Ishikawa (cell line): ENCODE measurements at regions not wholly inside any gene's neighbourhood (a gene's known extent, or its start where the extent isn't known, plus 50 kb on each side); places are given as distances from the start of the nearest gene placed in this dataset.
A peak's percentile ranks its signal among the peaks of the same experiment; 100 is the strongest.

ENCODE experiments used
- CEBPB ChIP-seq: IDR thresholded peaks from 2 replicates; pipeline ENCODE4 v1.6.1; 2012
- CREB1 ChIP-seq: IDR thresholded peaks from 2 replicates; pipeline ENCODE4 v1.6.1; 2012; ENCODE audit warnings: low read depth
- EGR1 ChIP-seq: IDR thresholded peaks from 2 replicates; pipeline ENCODE4 v1.6.1; 2012
- EP300 ChIP-seq: IDR thresholded peaks from 2 replicates; pipeline ENCODE4 v1.6.1; 2012; ENCODE audit warnings: borderline replicate concordance
- FOXM1 ChIP-seq: IDR thresholded peaks from 2 replicates; pipeline ENCODE4 v1.6.1; 2012; ENCODE audit warnings: low read depth, borderline replicate concordance
- MAX ChIP-seq: IDR thresholded peaks from 2 replicates; pipeline ENCODE4 v1.6.1; 2012
- NFIC ChIP-seq: IDR thresholded peaks from 2 replicates; pipeline ENCODE4 v1.6.1; 2012
- RAD21 ChIP-seq: IDR thresholded peaks from 2 replicates; pipeline ENCODE4 v1.6.1; 2012; ENCODE audit warnings: low read depth
- TAF1 ChIP-seq: IDR thresholded peaks from 2 replicates; pipeline ENCODE4 v1.6.1; 2012; ENCODE audit warnings: low read depth, mild to moderate bottlenecking
- TCF12 ChIP-seq: IDR thresholded peaks from 2 replicates; pipeline ENCODE4 v1.6.1; 2012; ENCODE audit warnings: low read depth
- TEAD4 ChIP-seq: IDR thresholded peaks from 2 replicates; pipeline ENCODE4 v1.6.1; 2012
- YY1 ChIP-seq: IDR thresholded peaks from 2 replicates; pipeline ENCODE4 v1.6.1; 2012; ENCODE audit warnings: low read depth
- ZBTB7A ChIP-seq: IDR thresholded peaks from 2 replicates; pipeline ENCODE4 v1.6.1; 2012; ENCODE audit warnings: low read depth
- TF ChIP-seq, protein P1 (sequence below): IDR thresholded peaks from 2 replicates; pipeline ENCODE4 v1.6.1; 2012
- TF ChIP-seq, protein P2 (sequence below): IDR thresholded peaks from 2 replicates; pipeline ENCODE4 v1.6.1; 2012; ENCODE audit warnings: low read depth, mild to moderate bottlenecking

DNA sequence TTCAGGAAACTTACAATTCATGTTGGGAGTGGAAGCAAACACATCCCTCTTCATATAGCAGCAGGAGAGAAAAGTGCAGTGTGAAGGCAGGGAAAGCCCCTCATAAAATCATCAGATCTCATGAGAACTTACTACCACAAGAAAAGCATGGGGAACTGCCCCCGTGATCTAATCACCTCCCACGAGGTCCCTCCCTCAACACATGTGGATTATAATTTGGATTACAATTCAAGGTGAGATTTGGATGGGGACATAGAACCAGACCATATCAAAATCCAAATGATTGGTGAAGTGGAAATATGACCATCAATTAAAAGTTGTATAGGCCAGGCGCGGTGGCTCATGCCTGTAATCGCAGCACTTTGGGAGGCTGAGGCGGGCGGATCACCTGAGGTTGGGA is 1268.0 kb downstream of the JRKL start:
- TF ChIP-seq MAX: no peak
- TF ChIP-seq, protein P1, sequence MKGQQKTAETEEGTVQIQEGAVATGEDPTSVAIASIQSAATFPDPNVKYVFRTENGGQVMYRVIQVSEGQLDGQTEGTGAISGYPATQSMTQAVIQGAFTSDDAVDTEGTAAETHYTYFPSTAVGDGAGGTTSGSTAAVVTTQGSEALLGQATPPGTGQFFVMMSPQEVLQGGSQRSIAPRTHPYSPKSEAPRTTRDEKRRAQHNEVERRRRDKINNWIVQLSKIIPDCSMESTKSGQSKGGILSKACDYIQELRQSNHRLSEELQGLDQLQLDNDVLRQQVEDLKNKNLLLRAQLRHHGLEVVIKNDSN: no peak
- TF ChIP-seq EP300: no peak
- no peak for TF ChIP-seq ZBTB7A
- TF ChIP-seq YY1: no peak
- no peak for TF ChIP-seq CEBPB
- TF ChIP-seq CREB1: no peak
- TF ChIP-seq, protein P2, sequence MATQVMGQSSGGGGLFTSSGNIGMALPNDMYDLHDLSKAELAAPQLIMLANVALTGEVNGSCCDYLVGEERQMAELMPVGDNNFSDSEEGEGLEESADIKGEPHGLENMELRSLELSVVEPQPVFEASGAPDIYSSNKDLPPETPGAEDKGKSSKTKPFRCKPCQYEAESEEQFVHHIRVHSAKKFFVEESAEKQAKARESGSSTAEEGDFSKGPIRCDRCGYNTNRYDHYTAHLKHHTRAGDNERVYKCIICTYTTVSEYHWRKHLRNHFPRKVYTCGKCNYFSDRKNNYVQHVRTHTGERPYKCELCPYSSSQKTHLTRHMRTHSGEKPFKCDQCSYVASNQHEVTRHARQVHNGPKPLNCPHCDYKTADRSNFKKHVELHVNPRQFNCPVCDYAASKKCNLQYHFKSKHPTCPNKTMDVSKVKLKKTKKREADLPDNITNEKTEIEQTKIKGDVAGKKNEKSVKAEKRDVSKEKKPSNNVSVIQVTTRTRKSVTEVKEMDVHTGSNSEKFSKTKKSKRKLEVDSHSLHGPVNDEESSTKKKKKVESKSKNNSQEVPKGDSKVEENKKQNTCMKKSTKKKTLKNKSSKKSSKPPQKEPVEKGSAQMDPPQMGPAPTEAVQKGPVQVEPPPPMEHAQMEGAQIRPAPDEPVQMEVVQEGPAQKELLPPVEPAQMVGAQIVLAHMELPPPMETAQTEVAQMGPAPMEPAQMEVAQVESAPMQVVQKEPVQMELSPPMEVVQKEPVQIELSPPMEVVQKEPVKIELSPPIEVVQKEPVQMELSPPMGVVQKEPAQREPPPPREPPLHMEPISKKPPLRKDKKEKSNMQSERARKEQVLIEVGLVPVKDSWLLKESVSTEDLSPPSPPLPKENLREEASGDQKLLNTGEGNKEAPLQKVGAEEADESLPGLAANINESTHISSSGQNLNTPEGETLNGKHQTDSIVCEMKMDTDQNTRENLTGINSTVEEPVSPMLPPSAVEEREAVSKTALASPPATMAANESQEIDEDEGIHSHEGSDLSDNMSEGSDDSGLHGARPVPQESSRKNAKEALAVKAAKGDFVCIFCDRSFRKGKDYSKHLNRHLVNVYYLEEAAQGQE: no peak
- no peak for TF ChIP-seq RAD21

- no peak for TF ChIP-seq EGR1
- no peak for TF ChIP-seq ZBTB7A
Measured at GRCh38 chr11:97667057-97667456, 1277.2 kb downstream of the JRKL start.

DNA sequence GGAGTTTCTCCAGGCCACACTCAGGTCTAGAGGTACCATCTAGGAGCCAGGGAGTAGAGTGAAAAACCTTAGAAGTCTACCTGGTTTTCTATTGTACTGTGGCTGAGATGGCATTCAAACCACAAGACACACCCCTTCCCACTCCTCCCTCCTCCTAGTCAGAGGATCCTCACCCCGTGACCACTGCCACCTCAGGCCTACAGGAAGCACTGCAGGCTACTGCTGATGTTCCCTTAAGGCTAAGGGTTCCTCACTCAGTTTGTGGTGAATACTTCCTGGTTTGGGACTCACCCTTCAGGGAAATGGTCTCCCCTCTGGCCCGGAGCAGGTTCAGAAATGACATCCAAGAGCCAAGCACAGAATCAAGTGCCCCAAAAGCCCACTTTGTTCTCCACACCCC is 1293.9 kb downstream of the JRKL start:
- no peak for TF ChIP-seq TEAD4
- no peak for TF ChIP-seq MAX
- TF ChIP-seq, protein P1: no peak
- TF ChIP-seq NFIC: no peak
- TF ChIP-seq CREB1: no peak
- TF ChIP-seq TAF1: no peak
- TF ChIP-seq RAD21: no peak
- TF ChIP-seq EP300: no peak
- no peak for TF ChIP-seq ZBTB7A
- no peak for TF ChIP-seq TCF12
- TF ChIP-seq, protein P2: no peak
- TF ChIP-seq CEBPB: no peak
- no peak for TF ChIP-seq EGR1
- TF ChIP-seq YY1: no peak
- no peak for TF ChIP-seq FOXM1

- TF ChIP-seq TEAD4 (no peak), MAX (no peak), CEBPB (no peak), TCF12 (no peak), EP300 (no peak), NFIC (no peak), EGR1 (no peak), RAD21 (no peak)
Measured at GRCh38 chr11:97684486-97685439, 1295.0 kb downstream of the JRKL start.

GRCh38 chr11:97685695-97686094 is 1295.9 kb downstream of the JRKL start:
- TF ChIP-seq CREB1: no peak
- 0 out of 2 replicates have a peak, but pooled peaks have one; percentile 27 for TF ChIP-seq CEBPB
- TF ChIP-seq YY1: no peak
- no peak for TF ChIP-seq RAD21
- no peak for TF ChIP-seq MAX
- TF ChIP-seq TCF12: no peak
- TF ChIP-seq EP300: no peak
- TF ChIP-seq, protein P1: no peak
